Endothelial cell (in vitro differentiated cells): ENCODE measurements at regions not wholly inside any gene's neighbourhood (a gene's known extent, or its start where the extent isn't known, plus 50 kb on each side); places are given as distances from the start of the nearest gene placed in this dataset.

Source experiments
- DNase-seq: peaks from one replicate; pipeline ENCODE4 v3.0.0; 2021; ENCODE audit warnings: low spot score
- H3K27ac Mint-ChIP-seq: one replicate; pipeline ENCODE4 v1.8.0; 2021; ENCODE audit warnings: mixed read lengths, inconsistent platforms; ENCODE audit not compliant: unreplicated experiment
- H3K27me3 Mint-ChIP-seq: one replicate; pipeline ENCODE4 v1.8.0; 2021; ENCODE audit warnings: mild to moderate bottlenecking, moderate library complexity, mixed read lengths, inconsistent platforms; ENCODE audit not compliant: unreplicated experiment
- H3K36me3 Mint-ChIP-seq: one replicate; pipeline ENCODE4 v1.8.0; 2021; ENCODE audit warnings: mild to moderate bottlenecking, low read depth, mixed read lengths, inconsistent platforms; ENCODE audit not compliant: unreplicated experiment
- H3K4me1 Mint-ChIP-seq: one replicate; pipeline ENCODE4 v1.8.0; 2021; ENCODE audit warnings: mild to moderate bottlenecking, mixed read lengths, inconsistent platforms; ENCODE audit not compliant: unreplicated experiment
- H3K4me3 Mint-ChIP-seq: one replicate; pipeline ENCODE4 v1.8.0; 2021; ENCODE audit warnings: mild to moderate bottlenecking, mixed read lengths, inconsistent platforms; ENCODE audit not compliant: unreplicated experiment
- H3K9me3 Mint-ChIP-seq: one replicate; pipeline ENCODE4 v1.8.0; 2021; ENCODE audit warnings: mixed read lengths, inconsistent platforms; ENCODE audit not compliant: unreplicated experiment
- CTCF ChIP-seq: fragments of 200-600 bp; sonication (generic); IDR thresholded peaks from one replicate; pipeline ENCODE4 v1.5.0; 2021; ENCODE audit warnings: antibody characterized with exemption; ENCODE audit not compliant: unreplicated experiment

GRCh38 chr12:126830778-126831680 lies 1435.9 kb upstream of the TMEM132C start:
- Mint-ChIP-seq H3K36me3 (peaks cover 10% of the 10 kb centered on the region), H3K27ac (no peak overlapping the region), H3K4me1 (no peaks in the 10 kb centered on the region), H3K9me3 (peaks cover 28% of the 10 kb centered on the region), H3K4me3 (no peak overlapping the region), H3K27me3 (peaks cover 5% of the 10 kb centered on the region)
- no peak for DNase-seq
- no peak for TF ChIP-seq CTCF

GRCh38 chr12:126837697-126838096 lies 1429.3 kb upstream of the TMEM132C start:
- H3K27me3 Mint-ChIP-seq, result peaks cover 5% of the 10 kb centered on the region
- H3K9me3 Mint-ChIP-seq, result peaks cover 32% of the 10 kb centered on the region
- no peak for TF ChIP-seq CTCF
- peaks cover 6% of the 10 kb centered on the region for H3K36me3 Mint-ChIP-seq
- no peak for DNase-seq
- H3K4me1 Mint-ChIP-seq, result no peaks in the 10 kb centered on the region
- no peak overlapping the region for H3K4me3 Mint-ChIP-seq
- H3K27ac Mint-ChIP-seq, result no peak overlapping the region

GRCh38 chr12:126843915-126844669 lies 1422.9 kb upstream of the TMEM132C start:
- H3K27ac Mint-ChIP-seq, result no peak overlapping the region
- H3K9me3 Mint-ChIP-seq, result peaks cover 38% of the 10 kb centered on the region
- peaks cover 7% of the 10 kb centered on the region for H3K36me3 Mint-ChIP-seq
- no peak for TF ChIP-seq CTCF
- no peak overlapping the region for H3K4me3 Mint-ChIP-seq
- peaks cover 3% of the 10 kb centered on the region for H3K27me3 Mint-ChIP-seq
- no peak for DNase-seq
- H3K4me1 Mint-ChIP-seq, result no peaks in the 10 kb centered on the region

GRCh38 chr12:126847005-126847629 lies 1419.9 kb upstream of the TMEM132C start:
- H3K4me1 Mint-ChIP-seq, result no peaks in the 10 kb centered on the region
- TF ChIP-seq CTCF, result no peak
- peaks cover 31% of the 10 kb centered on the region for H3K9me3 Mint-ChIP-seq
- H3K36me3 Mint-ChIP-seq, result peaks cover 4% of the 10 kb centered on the region
- no peak overlapping the region for H3K4me3 Mint-ChIP-seq
- no peak for DNase-seq
- H3K27me3 Mint-ChIP-seq, result peaks cover 2% of the 10 kb centered on the region
- no peak overlapping the region for H3K27ac Mint-ChIP-seq
